GM18502 (cell line): ENCODE measurements at regions not wholly inside any gene's neighbourhood (a gene's known extent, or its start where the extent isn't known, plus 50 kb on each side); places are given as distances from the start of the nearest gene placed in this dataset.

Experiments
- ATAC-seq: cut with Tn5 transposase; IDR thresholded peaks from one replicate; pipeline ENCODE4 v1.9.1; 2021; ENCODE audit warnings: mild to moderate bottlenecking; ENCODE audit not compliant: unreplicated experiment, poor library complexity

- ATAC-seq: peak; percentile 99
Measured at GRCh38 chr13:58587183-58587582, 955.6 kb downstream of the PCDH17 start.

GRCh38 chr13:58592052-58592451, 960.5 kb downstream of the PCDH17 start:
- ATAC-seq: no peak

GRCh38 chr13:58592786-58593185, 961.2 kb downstream of the PCDH17 start:
- ATAC-seq: no peak

GRCh38 chr13:58594747-58595600, 963.4 kb downstream of the PCDH17 start:
- ATAC-seq: no peak

- ATAC-seq: no peak
Measured at GRCh38 chr13:58597552-58597951, 966.0 kb downstream of the PCDH17 start.

GRCh38 chr13:58598241-58598640, 966.7 kb downstream of the PCDH17 start:
- ATAC-seq: no peak

GRCh38 chr13:58611117-58611516, 979.6 kb downstream of the PCDH17 start:
- no peak for ATAC-seq

GRCh38 chr13:58617880-58618665, 986.5 kb downstream of the PCDH17 start:
- no peak for ATAC-seq

GRCh38 chr13:58619396-58620113, 988.0 kb downstream of the PCDH17 start:
- ATAC-seq: no peak

- ATAC-seq: no peak
Measured at GRCh38 chr13:58620176-58620575, 988.6 kb downstream of the PCDH17 start.

GRCh38 chr13:58625703-58626389, 994.3 kb downstream of the PCDH17 start:
- no peak for ATAC-seq

GRCh38 chr13:58630794-58631193, 999.2 kb downstream of the PCDH17 start:
- no peak for ATAC-seq

- ATAC-seq: no peak
Measured at GRCh38 chr13:58633226-58633625, 1001.7 kb downstream of the PCDH17 start.

- no peak for ATAC-seq
Measured at GRCh38 chr13:58655086-58655485, 1023.5 kb downstream of the PCDH17 start.

GRCh38 chr13:58660826-58661225, 1029.3 kb downstream of the PCDH17 start:
- ATAC-seq: no peak

GRCh38 chr13:58666331-58666730, 1034.8 kb downstream of the PCDH17 start:
- no peak for ATAC-seq

GRCh38 chr13:58667096-58667495, 1035.6 kb downstream of the PCDH17 start:
- ATAC-seq: no peak

GRCh38 chr13:58680115-58680514, 1048.6 kb downstream of the PCDH17 start:
- ATAC-seq: no peak

GRCh38 chr13:58682616-58683015, 1051.1 kb downstream of the PCDH17 start:
- ATAC-seq: no peak

GRCh38 chr13:58687148-58687547, 1055.6 kb downstream of the PCDH17 start:
- ATAC-seq: no peak
